KMS-11 (cell line): ENCODE measurements at regions not wholly inside any gene's neighbourhood (a gene's known extent, or its start where the extent isn't known, plus 50 kb on each side); places are given as distances from the start of the nearest gene placed in this dataset.

Experiments
- H2AFZ ChIP-seq: fragments of 200-600 bp; sonication (generic); 2 replicates; pipeline ENCODE4 v1.6.1; 2016; ENCODE audit warnings: antibody characterized with exemption, mixed run types, low read depth
- H3K27ac ChIP-seq: fragments of 200-600 bp; sonication (generic); 2 replicates; pipeline ENCODE4 v1.6.1; 2016; ENCODE audit warnings: mild to moderate bottlenecking, mixed run types
- H3K27me3 ChIP-seq: fragments of 200-600 bp; sonication (generic); 2 replicates; pipeline ENCODE4 v1.6.1; 2017; ENCODE audit warnings: mild to moderate bottlenecking, low read depth, mixed run types, moderate library complexity; ENCODE audit not compliant: insufficient read depth
- H3K36me3 ChIP-seq: fragments of 200-600 bp; sonication (generic); 2 replicates; pipeline ENCODE4 v1.6.1; 2017; ENCODE audit warnings: mild to moderate bottlenecking, mixed run types; ENCODE audit not compliant: insufficient read depth
- H3K4me1 ChIP-seq: fragments of 200-600 bp; sonication (generic); 2 replicates; pipeline ENCODE4 v1.6.1; 2016; ENCODE audit warnings: mild to moderate bottlenecking, low read depth, mixed run types; ENCODE audit not compliant: poor library complexity, severe bottlenecking
- H3K4me2 ChIP-seq: fragments of 200-600 bp; sonication (generic); 2 replicates; pipeline ENCODE4 v1.7.0; 2016; ENCODE audit warnings: mild to moderate bottlenecking, mixed run types
- H3K4me3 ChIP-seq: fragments of 200-600 bp; sonication (generic); IDR thresholded peaks from 2 replicates; pipeline ENCODE4 v1.6.1; 2017; ENCODE audit warnings: low read depth, low read length, mixed read lengths; ENCODE audit not compliant: insufficient read depth
- H3K79me2 ChIP-seq: fragments of 200-600 bp; sonication (generic); 2 replicates; pipeline ENCODE4 v1.6.1; 2016; ENCODE audit warnings: low read depth, mixed run types; ENCODE audit not compliant: insufficient read depth
- H3K9ac ChIP-seq: fragments of 200-600 bp; sonication (generic); 2 replicates; pipeline ENCODE4 v1.6.1; 2016; ENCODE audit warnings: mild to moderate bottlenecking, mixed run types
- H4K20me1 ChIP-seq: fragments of 200-600 bp; sonication (generic); 2 replicates; pipeline ENCODE4 v1.6.1; 2016; ENCODE audit warnings: mild to moderate bottlenecking, mixed run types; ENCODE audit not compliant: insufficient read depth
- CTCF ChIP-seq: fragments of 200-600 bp; sonication (generic); conservative IDR thresholded peaks from 2 replicates; pipeline ENCODE4 v1.6.1; 2017; ENCODE audit warnings: low read depth, mild to moderate bottlenecking, antibody characterized with exemption, low read length, moderate library complexity, mixed read lengths

- Histone ChIP-seq H2AFZ (no peak overlapping the region), H3K36me3 (no peaks in the 10 kb centered on the region), H3K27me3 (no peaks in the 10 kb centered on the region), H3K9ac (no peak overlapping the region), H3K79me2 (no peaks in the 10 kb centered on the region), H3K4me2 (no peak overlapping the region), H4K20me1 (no peaks in the 10 kb centered on the region), H3K27ac (no peak overlapping the region), H3K4me3 (no peak overlapping the region), H3K4me1 (no peaks in the 10 kb centered on the region)
- no peak for TF ChIP-seq CTCF
Observed at GRCh38 chr18:10061566-10062140, 147.8 kb downstream of the VAPA start.

- H3K4me1 ChIP-seq, result no peaks in the 10 kb centered on the region
- no peak overlapping the region for H3K9ac ChIP-seq
- no peaks in the 10 kb centered on the region for H3K36me3 ChIP-seq
- TF ChIP-seq CTCF, result no peak
- H3K4me3 ChIP-seq, result no peak overlapping the region
- no peaks in the 10 kb centered on the region for H3K79me2 ChIP-seq
- H4K20me1 ChIP-seq, result no peaks in the 10 kb centered on the region
- no peaks in the 10 kb centered on the region for H3K27me3 ChIP-seq
- no peak overlapping the region for H2AFZ ChIP-seq
- H3K4me2 ChIP-seq, result no peak overlapping the region
- H3K27ac ChIP-seq, result no peak overlapping the region
Observed at GRCh38 chr18:10062302-10063300, 148.8 kb downstream of the VAPA start.

GRCh38 chr18:10063489-10063888 is 149.7 kb downstream of the VAPA start:
- Histone ChIP-seq H3K27me3 (no peaks in the 10 kb centered on the region), H3K79me2 (no peaks in the 10 kb centered on the region), H4K20me1 (no peaks in the 10 kb centered on the region), H3K9ac (no peak overlapping the region), H3K4me3 (no peak overlapping the region), H3K27ac (no peak overlapping the region), H2AFZ (no peak overlapping the region), H3K4me2 (no peak overlapping the region), H3K36me3 (no peaks in the 10 kb centered on the region), H3K4me1 (no peaks in the 10 kb centered on the region)
- no peak for TF ChIP-seq CTCF

- H3K27me3 ChIP-seq, result no peaks in the 10 kb centered on the region
- no peaks in the 10 kb centered on the region for H4K20me1 ChIP-seq
- no peaks in the 10 kb centered on the region for H3K4me1 ChIP-seq
- H3K27ac ChIP-seq, result no peak overlapping the region
- no peak for TF ChIP-seq CTCF
- no peaks in the 10 kb centered on the region for H3K36me3 ChIP-seq
- H2AFZ ChIP-seq, result no peak overlapping the region
- H3K4me3 ChIP-seq, result no peak overlapping the region
- H3K4me2 ChIP-seq, result no peak overlapping the region
- H3K79me2 ChIP-seq, result no peaks in the 10 kb centered on the region
- H3K9ac ChIP-seq, result no peak overlapping the region
Observed at GRCh38 chr18:10064267-10064666, 150.5 kb downstream of the VAPA start.
